Ishikawa (cell line): ENCODE measurements at regions not wholly inside any gene's neighbourhood (a gene's known extent, or its start where the extent isn't known, plus 50 kb on each side); places are given as distances from the start of the nearest gene placed in this dataset.

Experiments
- CEBPB ChIP-seq: IDR thresholded peaks from 2 replicates; pipeline ENCODE4 v1.6.1; 2012
- CREB1 ChIP-seq: IDR thresholded peaks from 2 replicates; pipeline ENCODE4 v1.6.1; 2012; ENCODE audit warnings: low read depth
- EGR1 ChIP-seq: IDR thresholded peaks from 2 replicates; pipeline ENCODE4 v1.6.1; 2012
- EP300 ChIP-seq: IDR thresholded peaks from 2 replicates; pipeline ENCODE4 v1.6.1; 2012; ENCODE audit warnings: borderline replicate concordance
- FOXM1 ChIP-seq: IDR thresholded peaks from 2 replicates; pipeline ENCODE4 v1.6.1; 2012; ENCODE audit warnings: low read depth, borderline replicate concordance
- NFIC ChIP-seq: IDR thresholded peaks from 2 replicates; pipeline ENCODE4 v1.6.1; 2012
- RAD21 ChIP-seq: IDR thresholded peaks from 2 replicates; pipeline ENCODE4 v1.6.1; 2012; ENCODE audit warnings: low read depth
- TAF1 ChIP-seq: IDR thresholded peaks from 2 replicates; pipeline ENCODE4 v1.6.1; 2012; ENCODE audit warnings: low read depth, mild to moderate bottlenecking
- TCF12 ChIP-seq: IDR thresholded peaks from 2 replicates; pipeline ENCODE4 v1.6.1; 2012; ENCODE audit warnings: low read depth
- TEAD4 ChIP-seq: IDR thresholded peaks from 2 replicates; pipeline ENCODE4 v1.6.1; 2012
- USF1 ChIP-seq: IDR thresholded peaks from 2 replicates; pipeline ENCODE4 v1.6.1; 2012
- YY1 ChIP-seq: IDR thresholded peaks from 2 replicates; pipeline ENCODE4 v1.6.1; 2012; ENCODE audit warnings: low read depth
- ZBTB7A ChIP-seq: IDR thresholded peaks from 2 replicates; pipeline ENCODE4 v1.6.1; 2012; ENCODE audit warnings: low read depth
- TF ChIP-seq, protein P1 (sequence below): IDR thresholded peaks from 2 replicates; pipeline ENCODE4 v1.6.1; 2012; ENCODE audit warnings: low read depth, mild to moderate bottlenecking
- TF ChIP-seq, protein P2 (sequence below): IDR thresholded peaks from 2 replicates; pipeline ENCODE4 v1.6.1; 2012

GRCh38 chr6:22910370-22910769, 341.0 kb downstream of the HDGFL1 start:
- TF ChIP-seq ZBTB7A (no peak), NFIC (no peak), YY1 (no peak), CREB1 (no peak), FOXM1 (no peak), EGR1 (no peak)
- TF ChIP-seq, protein P1, sequence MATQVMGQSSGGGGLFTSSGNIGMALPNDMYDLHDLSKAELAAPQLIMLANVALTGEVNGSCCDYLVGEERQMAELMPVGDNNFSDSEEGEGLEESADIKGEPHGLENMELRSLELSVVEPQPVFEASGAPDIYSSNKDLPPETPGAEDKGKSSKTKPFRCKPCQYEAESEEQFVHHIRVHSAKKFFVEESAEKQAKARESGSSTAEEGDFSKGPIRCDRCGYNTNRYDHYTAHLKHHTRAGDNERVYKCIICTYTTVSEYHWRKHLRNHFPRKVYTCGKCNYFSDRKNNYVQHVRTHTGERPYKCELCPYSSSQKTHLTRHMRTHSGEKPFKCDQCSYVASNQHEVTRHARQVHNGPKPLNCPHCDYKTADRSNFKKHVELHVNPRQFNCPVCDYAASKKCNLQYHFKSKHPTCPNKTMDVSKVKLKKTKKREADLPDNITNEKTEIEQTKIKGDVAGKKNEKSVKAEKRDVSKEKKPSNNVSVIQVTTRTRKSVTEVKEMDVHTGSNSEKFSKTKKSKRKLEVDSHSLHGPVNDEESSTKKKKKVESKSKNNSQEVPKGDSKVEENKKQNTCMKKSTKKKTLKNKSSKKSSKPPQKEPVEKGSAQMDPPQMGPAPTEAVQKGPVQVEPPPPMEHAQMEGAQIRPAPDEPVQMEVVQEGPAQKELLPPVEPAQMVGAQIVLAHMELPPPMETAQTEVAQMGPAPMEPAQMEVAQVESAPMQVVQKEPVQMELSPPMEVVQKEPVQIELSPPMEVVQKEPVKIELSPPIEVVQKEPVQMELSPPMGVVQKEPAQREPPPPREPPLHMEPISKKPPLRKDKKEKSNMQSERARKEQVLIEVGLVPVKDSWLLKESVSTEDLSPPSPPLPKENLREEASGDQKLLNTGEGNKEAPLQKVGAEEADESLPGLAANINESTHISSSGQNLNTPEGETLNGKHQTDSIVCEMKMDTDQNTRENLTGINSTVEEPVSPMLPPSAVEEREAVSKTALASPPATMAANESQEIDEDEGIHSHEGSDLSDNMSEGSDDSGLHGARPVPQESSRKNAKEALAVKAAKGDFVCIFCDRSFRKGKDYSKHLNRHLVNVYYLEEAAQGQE, result no peak

GRCh38 chr6:22913612-22914011, 344.2 kb downstream of the HDGFL1 start:
- no peak for TF ChIP-seq RAD21
- no peak for TF ChIP-seq USF1
- TF ChIP-seq CEBPB, result no peak
- no peak for TF ChIP-seq FOXM1
- no peak for TF ChIP-seq CREB1
- no peak for TF ChIP-seq TEAD4
- TF ChIP-seq YY1, result no peak
- TF ChIP-seq, protein P1, result no peak
- TF ChIP-seq TCF12, result no peak
- no peak for TF ChIP-seq EP300
- no peak for TF ChIP-seq EGR1

DNA sequence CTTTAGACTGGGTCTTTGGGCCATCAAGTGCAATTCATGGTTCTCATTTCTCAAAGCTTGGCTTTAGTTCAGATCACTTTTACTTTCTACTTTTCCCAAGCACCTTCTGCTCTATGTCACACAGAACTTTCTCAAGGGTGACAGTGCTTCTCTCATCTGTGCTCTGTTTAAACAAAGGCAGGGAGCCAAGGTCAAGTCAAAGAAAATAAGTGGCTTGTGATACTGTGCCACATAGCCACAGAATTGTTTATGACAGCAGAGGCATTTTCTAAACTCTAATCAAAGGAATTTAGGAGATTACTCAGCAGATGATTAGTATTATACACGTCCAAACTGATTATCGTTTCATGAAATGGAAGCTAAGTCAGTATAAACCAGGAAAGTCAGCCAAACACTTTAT, 348.0 kb downstream of the HDGFL1 start:
- TF ChIP-seq ZBTB7A (no peak), EP300 (no peak), TAF1 (no peak), RAD21 (no peak), CREB1 (no peak)
- TF ChIP-seq, protein P1, result no peak

DNA sequence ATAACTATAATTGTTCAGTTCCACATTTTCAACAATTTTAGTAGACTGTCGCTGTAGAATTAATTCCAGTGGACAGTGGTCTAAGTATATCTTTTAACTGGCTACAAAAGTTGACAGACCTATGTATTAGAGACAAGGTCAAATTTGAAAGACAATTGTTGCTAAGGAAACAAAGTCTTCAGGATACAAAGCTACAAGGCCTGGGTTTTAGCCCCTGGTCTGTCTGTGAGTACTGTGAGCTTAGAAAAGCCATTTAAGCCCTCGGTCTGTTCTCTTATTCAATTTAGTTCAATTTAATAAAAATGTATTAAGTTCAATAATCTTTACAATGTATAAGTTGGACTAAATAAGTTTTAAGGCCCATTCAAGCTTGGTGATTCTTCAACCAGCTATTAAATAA, 352.5 kb downstream of the HDGFL1 start:
- TF ChIP-seq EGR1, result no peak
- TF ChIP-seq, protein P1, result no peak
- TF ChIP-seq YY1, result no peak
- TF ChIP-seq, protein P2, sequence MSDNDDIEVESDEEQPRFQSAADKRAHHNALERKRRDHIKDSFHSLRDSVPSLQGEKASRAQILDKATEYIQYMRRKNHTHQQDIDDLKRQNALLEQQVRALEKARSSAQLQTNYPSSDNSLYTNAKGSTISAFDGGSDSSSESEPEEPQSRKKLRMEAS, result no peak
- TF ChIP-seq ZBTB7A, result no peak
- TF ChIP-seq CEBPB, result no peak
- no peak for TF ChIP-seq FOXM1
- no peak for TF ChIP-seq TEAD4
- TF ChIP-seq CREB1, result no peak
- TF ChIP-seq NFIC, result no peak

GRCh38 chr6:22925304-22925835, 356.0 kb downstream of the HDGFL1 start:
- TF ChIP-seq USF1, result no peak
- no peak for TF ChIP-seq FOXM1
- TF ChIP-seq, protein P2, result no peak
- TF ChIP-seq EGR1, result no peak
- no peak for TF ChIP-seq TCF12
- TF ChIP-seq ZBTB7A, result no peak
